Progenitor cell of endocrine pancreas (in vitro differentiated cells): ENCODE measurements at regions not wholly inside any gene's neighbourhood (a gene's known extent, or its start where the extent isn't known, plus 50 kb on each side); places are given as distances from the start of the nearest gene placed in this dataset.

Experiments
- DNase-seq: peaks from one replicate; pipeline ENCODE4 v3.0.0; 2021; ENCODE audit warnings: low spot score; ENCODE audit not compliant: unreplicated experiment
- H3K27ac Mint-ChIP-seq: 2 replicates; pipeline ENCODE4 v1.8.0; 2021; ENCODE audit warnings: mild to moderate bottlenecking, moderate library complexity, mixed read lengths
- H3K27me3 Mint-ChIP-seq: 2 replicates; pipeline ENCODE4 v1.8.0; 2021; ENCODE audit warnings: mixed read lengths
- H3K36me3 Mint-ChIP-seq: 2 replicates; pipeline ENCODE4 v1.8.0; 2022; ENCODE audit warnings: mixed read lengths; ENCODE audit not compliant: insufficient read depth
- H3K4me1 Mint-ChIP-seq: 2 replicates; pipeline ENCODE4 v1.8.0; 2021; ENCODE audit warnings: low read depth, mixed read lengths
- H3K4me3 Mint-ChIP-seq: 2 replicates; pipeline ENCODE4 v1.8.0; 2021; ENCODE audit warnings: low read depth, mild to moderate bottlenecking, moderate library complexity, mixed read lengths
- H3K9me3 Mint-ChIP-seq: 2 replicates; pipeline ENCODE4 v1.8.0; 2021; ENCODE audit warnings: low read depth, mixed read lengths
- TF ChIP-seq, protein P1 (sequence below): fragments of 200-600 bp; sonication (generic); IDR thresholded peaks from one replicate; pipeline ENCODE4 v1.5.0; 2021; ENCODE audit warnings: antibody characterized with exemption, mild to moderate bottlenecking; ENCODE audit not compliant: unreplicated experiment

DNA sequence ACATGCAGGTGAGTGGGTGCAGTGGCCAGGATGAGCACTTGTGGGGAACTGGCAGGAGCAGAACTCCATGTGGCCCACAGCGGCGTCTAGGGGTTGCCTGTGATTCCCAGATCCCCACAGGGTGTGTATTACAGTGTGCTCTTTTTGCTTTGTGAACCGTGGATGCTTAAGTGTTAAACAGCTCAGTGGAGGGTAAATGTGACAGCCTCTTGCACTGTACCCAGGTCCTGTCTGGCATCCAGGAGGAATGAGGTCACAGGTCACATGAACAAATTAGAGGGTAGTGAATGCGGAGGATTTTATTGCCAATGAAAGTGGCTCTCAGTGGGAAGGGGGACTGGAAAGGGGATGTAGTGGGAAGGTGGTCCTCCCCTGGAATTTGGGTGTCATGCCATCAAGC is 447.8 kb downstream of the SPRY1 start:
- TF ChIP-seq, protein P1, sequence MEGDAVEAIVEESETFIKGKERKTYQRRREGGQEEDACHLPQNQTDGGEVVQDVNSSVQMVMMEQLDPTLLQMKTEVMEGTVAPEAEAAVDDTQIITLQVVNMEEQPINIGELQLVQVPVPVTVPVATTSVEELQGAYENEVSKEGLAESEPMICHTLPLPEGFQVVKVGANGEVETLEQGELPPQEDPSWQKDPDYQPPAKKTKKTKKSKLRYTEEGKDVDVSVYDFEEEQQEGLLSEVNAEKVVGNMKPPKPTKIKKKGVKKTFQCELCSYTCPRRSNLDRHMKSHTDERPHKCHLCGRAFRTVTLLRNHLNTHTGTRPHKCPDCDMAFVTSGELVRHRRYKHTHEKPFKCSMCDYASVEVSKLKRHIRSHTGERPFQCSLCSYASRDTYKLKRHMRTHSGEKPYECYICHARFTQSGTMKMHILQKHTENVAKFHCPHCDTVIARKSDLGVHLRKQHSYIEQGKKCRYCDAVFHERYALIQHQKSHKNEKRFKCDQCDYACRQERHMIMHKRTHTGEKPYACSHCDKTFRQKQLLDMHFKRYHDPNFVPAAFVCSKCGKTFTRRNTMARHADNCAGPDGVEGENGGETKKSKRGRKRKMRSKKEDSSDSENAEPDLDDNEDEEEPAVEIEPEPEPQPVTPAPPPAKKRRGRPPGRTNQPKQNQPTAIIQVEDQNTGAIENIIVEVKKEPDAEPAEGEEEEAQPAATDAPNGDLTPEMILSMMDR: no peak
- H3K4me1 Mint-ChIP-seq: peaks cover 5% of the 10 kb centered on the region
- no peak overlapping the region for H3K4me3 Mint-ChIP-seq
- H3K9me3 Mint-ChIP-seq: peaks cover 10% of the 10 kb centered on the region
- no peak for DNase-seq
- H3K27ac Mint-ChIP-seq: no peak overlapping the region
- H3K27me3 Mint-ChIP-seq: no peaks in the 10 kb centered on the region
- no peaks in the 10 kb centered on the region for H3K36me3 Mint-ChIP-seq

DNA sequence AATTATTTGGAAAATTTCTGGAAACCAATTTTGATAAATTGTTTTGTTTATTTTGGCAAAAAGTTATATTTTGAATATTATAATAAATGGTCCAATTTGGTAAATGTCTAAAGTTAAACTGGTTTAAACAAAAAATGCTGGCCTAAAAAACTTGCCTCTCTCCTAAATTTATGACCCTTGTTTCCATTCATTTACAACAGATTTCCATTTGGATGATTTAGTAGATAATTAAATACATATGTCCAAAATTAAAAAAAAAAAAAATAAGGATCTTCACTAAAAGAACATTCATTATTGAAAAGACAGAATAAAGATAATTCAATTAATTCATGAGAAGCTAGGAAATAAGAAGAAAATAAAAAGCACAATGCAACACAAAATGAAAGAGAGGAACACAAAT is 449.5 kb downstream of the SPRY1 start:
- Mint-ChIP-seq H3K4me3 (no peak overlapping the region), H3K9me3 (peaks cover 10% of the 10 kb centered on the region), H3K4me1 (peaks cover 6% of the 10 kb centered on the region), H3K36me3 (no peaks in the 10 kb centered on the region), H3K27ac (no peak overlapping the region), H3K27me3 (no peaks in the 10 kb centered on the region)
- DNase-seq: no peak
- TF ChIP-seq, protein P1: no peak

DNA sequence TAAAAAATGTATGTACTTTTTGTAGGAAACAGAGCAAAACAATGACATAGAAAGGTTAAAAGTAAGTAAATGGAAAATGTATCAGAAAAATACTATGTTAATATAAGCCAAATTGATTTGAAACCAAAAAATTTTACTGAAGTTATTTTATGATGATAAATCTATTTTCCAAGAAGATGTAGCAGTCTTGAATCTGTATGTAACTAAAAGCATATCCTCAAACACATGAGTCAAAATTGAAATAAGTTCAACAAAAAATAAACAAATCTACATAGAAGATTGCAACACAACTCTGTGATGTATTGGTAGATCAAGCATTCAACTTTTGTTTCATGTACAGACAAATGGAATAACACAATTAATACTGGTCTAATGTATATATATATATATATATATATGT is 450.0 kb downstream of the SPRY1 start:
- Mint-ChIP-seq H3K27ac (no peak overlapping the region), H3K36me3 (no peaks in the 10 kb centered on the region), H3K27me3 (no peaks in the 10 kb centered on the region), H3K4me1 (peaks cover 6% of the 10 kb centered on the region), H3K9me3 (peaks cover 10% of the 10 kb centered on the region), H3K4me3 (no peak overlapping the region)
- TF ChIP-seq, protein P1: no peak
- DNase-seq: no peak

DNA sequence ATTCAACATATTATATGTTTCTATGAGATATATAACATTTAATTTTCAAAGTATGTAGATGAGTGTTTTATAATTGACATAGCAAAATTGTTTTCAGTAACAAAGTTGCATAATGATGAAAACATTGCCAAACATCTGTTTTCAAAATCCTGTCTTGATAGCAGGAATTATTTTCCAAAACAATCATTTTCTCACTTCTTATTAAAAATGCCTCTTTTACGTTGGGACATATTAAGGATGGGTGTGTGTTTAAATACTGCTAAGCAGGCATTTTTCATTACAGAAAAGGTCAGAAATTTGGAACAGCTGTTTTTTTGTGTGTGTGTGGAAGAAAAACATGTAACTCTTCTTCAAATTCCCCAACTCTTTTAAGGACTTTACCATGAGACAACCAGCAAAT is 452.0 kb downstream of the SPRY1 start:
- H3K4me1 Mint-ChIP-seq: peaks cover 6% of the 10 kb centered on the region
- no peaks in the 10 kb centered on the region for H3K27me3 Mint-ChIP-seq
- H3K36me3 Mint-ChIP-seq: no peaks in the 10 kb centered on the region
- H3K9me3 Mint-ChIP-seq: peaks cover 9% of the 10 kb centered on the region
- TF ChIP-seq, protein P1: no peak
- no peak for DNase-seq
- H3K27ac Mint-ChIP-seq: no peak overlapping the region
- H3K4me3 Mint-ChIP-seq: no peak overlapping the region

DNA sequence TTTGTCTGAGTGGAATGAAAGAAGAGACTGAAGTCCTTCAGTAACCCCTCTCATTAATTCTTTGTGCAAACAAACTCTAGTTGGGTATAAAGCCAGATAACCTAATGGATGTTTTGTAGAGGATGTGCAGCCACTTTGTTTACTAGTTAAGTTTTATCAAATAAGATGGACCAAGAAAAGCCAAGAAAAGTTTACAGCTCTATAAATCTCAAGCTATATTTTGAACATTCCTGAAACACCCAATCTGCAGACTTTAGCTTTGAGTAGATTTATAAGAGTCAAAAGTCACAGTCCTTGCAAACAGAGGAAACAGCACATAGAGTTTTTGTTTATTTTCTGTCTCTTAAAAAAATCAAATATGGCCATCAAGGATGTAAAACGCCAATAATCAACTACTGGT is 452.9 kb downstream of the SPRY1 start:
- no peak for DNase-seq
- Mint-ChIP-seq H3K9me3 (peaks cover 4% of the 10 kb centered on the region), H3K27ac (no peak overlapping the region), H3K4me3 (no peak overlapping the region), H3K27me3 (no peaks in the 10 kb centered on the region), H3K4me1 (peaks cover 6% of the 10 kb centered on the region), H3K36me3 (no peaks in the 10 kb centered on the region)
- TF ChIP-seq, protein P1: no peak
